H1 (cell line): ENCODE measurements at regions not wholly inside any gene's neighbourhood (a gene's known extent, or its start where the extent isn't known, plus 50 kb on each side); places are given as distances from the start of the nearest gene placed in this dataset.

ENCODE experiments used
- CTCF ChIA-PET: fragments of 300-600 bp; sonication (Branson Sonifier 250); formaldehyde crosslinking; loops from one replicate; lab custom pipeline; 2021; ENCODE audit not compliant: partially characterized antibody; lab: Charles Lee
- POLR2A ChIA-PET: fragments of 300-600 bp; sonication (Branson Sonifier 250); formaldehyde crosslinking; loops from one replicate; lab custom pipeline; 2021; ENCODE audit warnings: inconsistent platforms; ENCODE audit not compliant: partially characterized antibody; lab: Charles Lee
- DNase-seq, 2 experiments: peaks; one replicate each; pipeline versions ENCODE4 v3.0.0 to v3.0.0-alpha.2; 2010 to 2022; ENCODE audit warnings: low spot score in 2 of 2, low read depth in 1 of 2, mixed read lengths in 1 of 2
- FAIRE-seq: peaks from 2 replicates; lab custom pipeline; 2011; peaks lifted over from hg19 to GRCh38; lab: Jason Lieb, UNC
- H2AFZ ChIP-seq: 2 replicates; pipeline ENCODE4 v1.8.1; 2012; ENCODE audit warnings: low read length, inconsistent platforms
- H2AK5ac ChIP-seq: 2 replicates; pipeline ENCODE4 v1.6.1; 2013; ENCODE audit warnings: low read depth, low read length
- H2BK120ac ChIP-seq: replicated peaks from 2 replicates; pipeline ENCODE3; 2013; ENCODE audit warnings: low read depth, low read length, inconsistent platforms
- H2BK12ac ChIP-seq: 2 replicates; pipeline ENCODE4 v1.6.1; 2013; ENCODE audit warnings: low read depth, low read length
- H2BK15ac ChIP-seq: 2 replicates; pipeline ENCODE4 v1.6.1; 2013; ENCODE audit warnings: low read length
- H2BK20ac ChIP-seq: 2 replicates; pipeline ENCODE4 v1.6.1; 2013; ENCODE audit warnings: low read length
- H2BK5ac ChIP-seq: 2 replicates; pipeline ENCODE4 v1.6.1; 2013; ENCODE audit warnings: low read depth, low read length
- H3K14ac ChIP-seq: 2 replicates; pipeline ENCODE4 v1.6.1; 2013; ENCODE audit warnings: inconsistent platforms; ENCODE audit not compliant: insufficient read length
- H3K18ac ChIP-seq: 2 replicates; pipeline ENCODE4 v1.6.1; 2013; ENCODE audit warnings: low read length; ENCODE audit errors: extremely low read depth
- H3K23ac ChIP-seq: 2 replicates; pipeline ENCODE4 v1.6.1; 2013; ENCODE audit warnings: inconsistent platforms; ENCODE audit not compliant: insufficient read length
- H3K23me2 ChIP-seq: 2 replicates; pipeline ENCODE4 v1.6.1; 2013; ENCODE audit warnings: low read depth, low read length
- H3K27ac ChIP-seq: 2 replicates; pipeline ENCODE4 v1.6.1; 2011; ENCODE audit warnings: low read depth, low read length, inconsistent platforms
- H3K27me3 ChIP-seq, 4 experiments: replicated peaks in 1 of 4; 1 replicate in 1 of 4; 2 replicates in 3 of 4; pipeline versions ENCODE4 v1.6.1 to v1.8.1; 2011 to 2013; ENCODE audit warnings: low read length in 3 of 4, mild to moderate bottlenecking in 3 of 4, inconsistent platforms in 2 of 4, mixed read lengths in 2 of 4, moderate library complexity in 1 of 4; ENCODE audit not compliant: control insufficient read depth in 3 of 4, insufficient read depth in 3 of 4; ENCODE audit errors: extremely low read depth in 1 of 4
- H3K36me3 ChIP-seq, 4 experiments: 2 replicates each; pipeline versions ENCODE4 v1.6.1 to v1.8.1; 2011 to 2013; ENCODE audit warnings: mild to moderate bottlenecking in 4 of 4, low read length in 3 of 4, moderate library complexity in 2 of 4, control low read depth in 1 of 4, inconsistent platforms in 1 of 4; ENCODE audit not compliant: insufficient read depth in 4 of 4, control insufficient read depth in 2 of 4
- H3K4ac ChIP-seq: replicated peaks from 2 replicates; pipeline ENCODE3; 2013; ENCODE audit warnings: low read length, low read depth, mixed read lengths, inconsistent platforms; ENCODE audit not compliant: insufficient read length
- H3K4me1 ChIP-seq, 4 experiments: replicated peaks in 1 of 4; 1 replicate in 1 of 4; 2 replicates in 3 of 4; pipeline versions ENCODE4 v1.6.1 to v1.8.1; 2011 to 2013; ENCODE audit warnings: low read length in 3 of 4, inconsistent platforms in 2 of 4, mixed read lengths in 1 of 4; ENCODE audit not compliant: insufficient read depth in 4 of 4, control insufficient read depth in 3 of 4
- H3K4me2 ChIP-seq, 2 experiments: 2 replicates each; pipeline versions ENCODE4 v1.6.1 to v1.8.1; 2011 to 2013; ENCODE audit warnings: low read depth in 2 of 2, low read length in 2 of 2, control low read depth in 1 of 2, inconsistent platforms in 1 of 2, mild to moderate bottlenecking in 1 of 2; ENCODE audit not compliant: insufficient read depth in 1 of 2
- H3K4me3 ChIP-seq, 4 experiments: fragments of 200-600, 300-600 bp in 1 of 4; sonication (generic), shearing (Covaris generic), sonication (Bioruptor Twin) in 1 of 4; 2 replicates each; pipeline versions ENCODE4 v1.5.1 to v1.8.1; 2011 to 2016; ENCODE audit warnings: low read length in 4 of 4, low read depth in 3 of 4, control low read depth in 2 of 4, inconsistent platforms in 2 of 4, mild to moderate bottlenecking in 2 of 4, mixed read lengths in 1 of 4, moderate library complexity in 1 of 4; ENCODE audit not compliant: insufficient read depth in 2 of 4; ENCODE audit errors: extremely low read depth in 1 of 4
- H3K56ac ChIP-seq: replicated peaks from 2 replicates; pipeline ENCODE3; 2013; ENCODE audit warnings: low read depth, mild to moderate bottlenecking, mixed read lengths, low read length, inconsistent platforms; ENCODE audit not compliant: insufficient read length
- H3K79me1 ChIP-seq: 2 replicates; pipeline ENCODE4 v1.6.1; 2013; ENCODE audit warnings: low read depth, low read length, control low read depth
- H3K79me2 ChIP-seq, 2 experiments: 2 replicates each; pipeline versions ENCODE4 v1.6.1 to v1.8.1; 2012 to 2013; ENCODE audit warnings: low read length in 2 of 2, mild to moderate bottlenecking in 2 of 2, inconsistent platforms in 1 of 2; ENCODE audit not compliant: insufficient read depth in 2 of 2, control insufficient read depth in 1 of 2
- H3K9ac ChIP-seq, 4 experiments: replicated peaks in 1 of 4; 1 replicate in 1 of 4; 2 replicates in 3 of 4; pipeline versions ENCODE4 v1.6.1 to v1.8.1; 2011 to 2013; ENCODE audit warnings: low read depth in 3 of 4, low read length in 3 of 4, control low read depth in 2 of 4, mild to moderate bottlenecking in 2 of 4, moderate library complexity in 2 of 4, inconsistent platforms in 1 of 4; ENCODE audit errors: extremely low read depth in 1 of 4
- H3K9me3 ChIP-seq, 2 experiments: 2 replicates each; pipeline versions ENCODE4 v1.6.1 to v1.8.1; 2012 to 2013; ENCODE audit warnings: mild to moderate bottlenecking in 2 of 2, moderate library complexity in 2 of 2, control low read depth in 1 of 2, inconsistent platforms in 1 of 2, low read depth in 1 of 2, low read length in 1 of 2, mixed read lengths in 1 of 2; ENCODE audit not compliant: insufficient read depth in 2 of 2
- H4K20me1 ChIP-seq, 2 experiments: replicated peaks in 1 of 2; 2 replicates each; pipeline versions ENCODE3 to v1.8.1; 2011 to 2013; ENCODE audit warnings: inconsistent platforms in 2 of 2, low read length in 2 of 2, mild to moderate bottlenecking in 1 of 2; ENCODE audit not compliant: insufficient read depth in 2 of 2, control insufficient read depth in 1 of 2
- H4K5ac ChIP-seq: 2 replicates; pipeline ENCODE4 v1.6.1; 2013; ENCODE audit warnings: low read length, low read depth, mixed read lengths, inconsistent platforms; ENCODE audit not compliant: insufficient read length
- H4K8ac ChIP-seq: 2 replicates; pipeline ENCODE4 v1.8.0; 2013; ENCODE audit warnings: mild to moderate bottlenecking, moderate library complexity, low read length, inconsistent platforms; ENCODE audit not compliant: insufficient read depth; ENCODE audit errors: extremely low read depth
- H4K91ac ChIP-seq: replicated peaks from 2 replicates; pipeline ENCODE3; 2013; ENCODE audit warnings: low read length, mixed read lengths, inconsistent platforms; ENCODE audit not compliant: insufficient read length
- ATF2 ChIP-seq: IDR thresholded peaks from 2 replicates; pipeline ENCODE4 v1.6.1; 2012; ENCODE audit warnings: low read length, inconsistent platforms
- E2F6 ChIP-seq: IDR thresholded peaks from 2 replicates; pipeline ENCODE4 v1.6.1; 2012; ENCODE audit warnings: inconsistent platforms
- HDAC6 ChIP-seq: IDR thresholded peaks from one replicate; pipeline ENCODE4 v1.7.1; 2012; ENCODE audit warnings: low read depth, mild to moderate bottlenecking, inconsistent platforms, low read length, moderate library complexity
- KDM4A ChIP-seq: IDR thresholded peaks from one replicate; pipeline ENCODE4 v1.7.1; 2012; ENCODE audit warnings: low read depth, mild to moderate bottlenecking, moderate library complexity, low read length, inconsistent platforms; ENCODE audit not compliant: severe bottlenecking
- NANOG ChIP-seq: IDR thresholded peaks from 2 replicates; pipeline ENCODE4 v1.6.1; 2011; ENCODE audit warnings: low read length, low read depth, mild to moderate bottlenecking, inconsistent platforms; ENCODE audit not compliant: insufficient read depth, poor library complexity, severe bottlenecking
- RBBP5 ChIP-seq: IDR thresholded peaks from 2 replicates; pipeline ENCODE4 v1.7.1; 2012; ENCODE audit warnings: low read depth, mild to moderate bottlenecking, inconsistent platforms, low read length, moderate library complexity, borderline replicate concordance
- RXRA ChIP-seq: IDR thresholded peaks from 2 replicates; pipeline ENCODE4 v1.6.1; 2011; ENCODE audit warnings: low read depth, mild to moderate bottlenecking, low read length, moderate library complexity; ENCODE audit not compliant: insufficient read depth
- SIN3A ChIP-seq, 2 experiments: IDR thresholded peaks in 1 of 2; conservative IDR thresholded peaks in 1 of 2; 2 replicates each; pipeline ENCODE4 v1.6.1; 2011 to 2012; ENCODE audit warnings: low read length in 2 of 2, improper control_type of control experiment in 1 of 2, low read depth in 1 of 2, mild to moderate bottlenecking in 1 of 2
- SIRT6 ChIP-seq: IDR thresholded peaks from one replicate; pipeline ENCODE4 v1.7.1; 2012; ENCODE audit warnings: low read length, inconsistent platforms
- SP1 ChIP-seq: IDR thresholded peaks from 2 replicates; pipeline ENCODE4 v1.6.1; 2011; ENCODE audit warnings: low read depth, low read length
- ZNF274 ChIP-seq: IDR thresholded peaks from 2 replicates; pipeline ENCODE4 v1.7.0; 2012; ENCODE audit warnings: low read length, borderline replicate concordance; ENCODE audit errors: extremely low read depth
- WGBS, 2 experiments: shearing (Covaris generic) in 1 of 2; methylation state at CpG; one replicate each; pipeline versions ENCODE4 v1.1.6 to v1.1.7; 2013 to 2015; ENCODE audit warnings: low lambda C conversion rate in 2 of 2, mixed read lengths in 2 of 2, inconsistent platforms in 1 of 2, low coverage in 1 of 2, missing lambda C conversion rate in 1 of 2; ENCODE audit not compliant: insufficient replicate concordance in 2 of 2, insufficient coverage in 1 of 2, insufficient read length in 1 of 2; ENCODE audit errors: extremely low coverage in 1 of 2, missing lambda C conversion rate in 1 of 2; 5-methylcytosine and 5-hydroxymethylcytosine counted together

GRCh38 chr4:58465031-58465430, 1354.8 kb upstream of the IGFBP7 start:
- CTCF ChIA-PET, result interaction anchor here (1.1 kb wide), 1 partner anchor 14 kb away, joined by 3 read pairs; no protein-coding TSS in a partner anchor
- Histone ChIP-seq H3K56ac (no peak overlapping the region), H3K27me3 (no peaks in the 10 kb centered on the region), H2BK120ac (no peak overlapping the region), H2AK5ac (no peak overlapping the region), H3K4me1 (no peaks in the 10 kb centered on the region), H3K9ac (no peak overlapping the region), H3K23me2 (no peaks in the 10 kb centered on the region), H4K91ac (no peak overlapping the region), H3K4me3 (no peak overlapping the region), H3K36me3 (peaks cover 0 to 2% (median 0%) of the 10 kb centered on the region in 4 experiments; a peak in 1 of 8 replicates), H3K14ac (no peak overlapping the region), H3K23ac (no peak overlapping the region), H3K79me2 (no peaks in the 10 kb centered on the region), H3K4ac (no peak overlapping the region), H2AFZ (no peak overlapping the region), H4K8ac (no peak overlapping the region), H3K4me2 (no peak overlapping the region), H2BK12ac (no peak overlapping the region), H2BK5ac (no peak overlapping the region), H2BK15ac (no peak overlapping the region), H2BK20ac (no peak overlapping the region), H3K9me3 (peaks cover 4 to 8% of the 10 kb centered on the region in 2 experiments; a peak in 2 of 4 replicates), H3K27ac (no peak overlapping the region), H3K79me1 (no peaks in the 10 kb centered on the region), H4K20me1 (no peaks in the 10 kb centered on the region), H4K5ac (no peak overlapping the region), H3K18ac (no peak overlapping the region)
- FAIRE-seq, result no peak
- POLR2A ChIA-PET, result no interaction called here
- WGBS, 2 experiments, result 95% methylated on average over 9 of the region's 13 CpGs; no CpG with 5 or more reads in 1 of the 2 experiments
- no peak for DNase-seq
- TF ChIP-seq KDM4A (no peak), RBBP5 (no peak), E2F6 (no peak), RXRA (no peak), ZNF274 (no peak), ATF2 (no peak), NANOG (no peak), SIRT6 (no peak), SIN3A (conservative IDR thresholded peaks at IDR 0.05 in 1 of 2, IDR thresholded peaks at IDR 0.05 in 1 of 2; ENCODE audit: low read depth in 1 of 2, low read length in 2 of 2) (no peak), HDAC6 (no peak), SP1 (no peak)
